K562 (cell line): ENCODE measurements at regions not wholly inside any gene's neighbourhood (a gene's known extent, or its start where the extent isn't known, plus 50 kb on each side); places are given as distances from the start of the nearest gene placed in this dataset.

Experiments used
- ATAC-seq: fragments of 200-7000 bp; cut with Tn5 transposase; 3 replicates; pipeline ENCODE4 v1.9.1; 2020; ENCODE audit warnings: moderate library complexity
- BruUV-seq: library from RNA; stranded (reverse); fragments of 400-500 nt; replicated peaks from 2 replicates; lab custom pipeline; 2021; lab: Mats Ljungman, UMichigan
- CTCF ChIA-PET: fragments of 300-600 bp; formaldehyde crosslinking; extraction: SDS; loops from one replicate; lab custom pipeline; 2021; ENCODE audit warnings: low intra/inter-chr PET ratio; lab: Yijun Ruan, JAX
- POLR2A ChIA-PET: fragments of 300-600, 350-650 bp; sonication (Branson Sonifier 250); formaldehyde crosslinking; extraction: SDS; loops from one replicate; lab custom pipeline; 2021; ENCODE audit warnings: antibody characterized with exemption, inconsistent platforms; lab: Yijun Ruan, JAX
- DNase-seq, 4 experiments: peaks; one replicate each; pipeline versions ENCODE4 v3.0.0 to v3.0.0-alpha.2; 2011 to 2018; ENCODE audit warnings: low spot score in 3 of 4, mixed read lengths in 3 of 4; ENCODE audit errors: extremely low read depth in 1 of 4
- FAIRE-seq: peaks from 2 replicates; lab custom pipeline; 2011; peaks lifted over from hg19 to GRCh38; lab: Jason Lieb, UNC
- H2AFZ ChIP-seq: 2 replicates; pipeline ENCODE4 v1.6.0; 2011; ENCODE audit warnings: low read depth, low read length, control low read depth, inconsistent platforms
- H3K27ac ChIP-seq: fragments of 200-600 bp; 3 replicates; pipeline ENCODE4 v1.8.0; 2011; ENCODE audit warnings: low read depth, mild to moderate bottlenecking, control low read depth, inconsistent platforms, low read length, moderate library complexity, mixed read lengths; ENCODE audit errors: extremely low read depth
- H3K27me3 ChIP-seq, 2 experiments: fragments of 300-600 bp in 1 of 2; 2 replicates in 1 of 2; 3 replicates in 1 of 2; pipeline versions ENCODE4 v1.6.0 to v1.8.0; 2011; ENCODE audit warnings: inconsistent platforms in 2 of 2, low read length in 2 of 2, mild to moderate bottlenecking in 1 of 2, mixed read lengths in 1 of 2, moderate library complexity in 1 of 2; ENCODE audit not compliant: control insufficient read depth in 2 of 2, insufficient read depth in 2 of 2
- H3K36me3 ChIP-seq: fragments of 300-600 bp; 3 replicates; pipeline ENCODE4 v1.8.0; 2011; ENCODE audit warnings: mild to moderate bottlenecking, low read length, inconsistent platforms; ENCODE audit not compliant: control insufficient read depth, insufficient read depth
- H3K4me1 ChIP-seq, 2 experiments: fragments of 200-600 bp in 1 of 2; replicated peaks in 1 of 2; 2 replicates in 1 of 2; 3 replicates in 1 of 2; pipeline versions ENCODE4 v1.5.1 to v1.8.0; 2011; ENCODE audit warnings: inconsistent platforms in 2 of 2, low read length in 2 of 2, mild to moderate bottlenecking in 1 of 2, mixed read lengths in 1 of 2, moderate library complexity in 1 of 2; ENCODE audit not compliant: control insufficient read depth in 2 of 2, insufficient read depth in 2 of 2
- H3K4me2 ChIP-seq: 2 replicates; pipeline ENCODE4 v1.6.1; 2011; ENCODE audit warnings: low read length, control low read depth, inconsistent platforms, mixed read lengths; ENCODE audit not compliant: insufficient read depth
- H3K4me3 ChIP-seq: fragments of 200-600 bp; sonication (generic), shearing (Covaris generic); 2 replicates; pipeline ENCODE4 v1.5.1; 2016; ENCODE audit warnings: control low read depth, inconsistent platforms
- H3K79me2 ChIP-seq: fragments of 200-600 bp; 3 replicates; pipeline ENCODE4 v1.8.0; 2011; ENCODE audit warnings: low read length, inconsistent platforms; ENCODE audit not compliant: control insufficient read depth, insufficient read depth
- H3K9ac ChIP-seq, 2 experiments: 2 replicates each; pipeline versions ENCODE4 v1.6.0 to v1.6.1; 2011; ENCODE audit warnings: low read depth in 2 of 2, low read length in 2 of 2, control low read depth in 1 of 2, inconsistent platforms in 1 of 2, mild to moderate bottlenecking in 1 of 2, mixed read lengths in 1 of 2; ENCODE audit not compliant: insufficient read depth in 1 of 2
- H3K9me1 ChIP-seq: one replicate; pipeline ENCODE4 v1.6.0; 2011; ENCODE audit warnings: inconsistent platforms, mild to moderate bottlenecking, low read length, moderate library complexity; ENCODE audit not compliant: control insufficient read depth, insufficient read depth
- H3K9me3 ChIP-seq: replicated peaks from 2 replicates; pipeline ENCODE4 v1.5.1; 2011; ENCODE audit warnings: low read depth, low read length, inconsistent platforms; ENCODE audit not compliant: control insufficient read depth, insufficient read depth
- H4K20me1 ChIP-seq: replicated peaks from 2 replicates; pipeline ENCODE4 v1.6.1; 2011; ENCODE audit warnings: low read length, inconsistent platforms, mixed read lengths; ENCODE audit not compliant: control insufficient read depth, insufficient read depth
- CEBPB ChIP-seq: fragments of 450-650 bp; IDR thresholded peaks from 2 replicates; pipeline ENCODE4 v1.6.1; 2016; ENCODE audit warnings: missing genetic modification characterization, missing compliant biosample characterization
- FOXP4 ChIP-seq: sonication (generic); formaldehyde crosslinking; IDR thresholded peaks from 2 replicates; pipeline ENCODE4 v1.8.0; 2022; ENCODE audit warnings: mild to moderate bottlenecking, missing genetic modification reagents, borderline replicate concordance
- HNRNPL ChIP-seq: fragments of 200-400 bp; formaldehyde crosslinking; IDR thresholded peaks from 2 replicates; pipeline ENCODE4 v1.6.1; 2017; ENCODE audit warnings: low read depth, mild to moderate bottlenecking, low read length
- RFX1 ChIP-seq: fragments of 450-650 bp; IDR thresholded peaks from 2 replicates; pipeline ENCODE4 v1.6.1; 2016; ENCODE audit warnings: mild to moderate bottlenecking, moderate library complexity
- SIRT6 ChIP-seq: IDR thresholded peaks from one replicate; pipeline ENCODE4 v1.6.1; 2012; ENCODE audit warnings: low read depth, mild to moderate bottlenecking, control low read depth, inconsistent platforms, low read length, moderate library complexity
- TEAD4 ChIP-seq, 2 experiments: sonication (generic) in 1 of 2; formaldehyde crosslinking in 1 of 2; IDR thresholded peaks; 2 replicates each; pipeline versions ENCODE4 v1.6.1 to v1.8.0; 2012 to 2022; ENCODE audit warnings: borderline replicate concordance in 1 of 2, inconsistent platforms in 1 of 2, low read length in 1 of 2, mild to moderate bottlenecking in 1 of 2, missing genetic modification reagents in 1 of 2
- ZNF146 ChIP-seq: IDR thresholded peaks from one replicate; pipeline ENCODE4 v1.6.1; 2018; ENCODE audit warnings: missing compliant biosample characterization; ENCODE audit not compliant: unreplicated experiment
- WGBS: fragments of 100-300 bp; shearing (Covaris generic); methylation state at CpG from one replicate; pipeline ENCODE4 v1.1.6; 2016; ENCODE audit warnings: low coverage, mixed read lengths; ENCODE audit not compliant: insufficient coverage; ENCODE audit errors: missing lambda C conversion rate; 5-methylcytosine and 5-hydroxymethylcytosine counted together
- in situ Hi-C: fragments of 300-500 bp; cut with MboI; formaldehyde crosslinking; loops from 4 replicates; pipeline ENCODE4 v1.15.0; 2018; ENCODE audit warnings: inconsistent platforms, mixed read lengths
- intact Hi-C: fragments of 100-400 bp; cut with micrococcal nuclease; formaldehyde crosslinking; loops from 2 replicates; pipeline ENCODE4 v1.14.2; 2022

- H3K9ac ChIP-seq, result no peak overlapping the region
- H3K27ac ChIP-seq, result no peak overlapping the region
- no peaks in the 10 kb centered on the region for H3K4me1 ChIP-seq
- TF ChIP-seq CEBPB (tag), result no peak
- TF ChIP-seq HNRNPL, result no peak
- no peak for TF ChIP-seq RFX1
- no peak for TF ChIP-seq ZNF146 (CRISPR knock-in tag)
- TF ChIP-seq SIRT6, result no peak
- TF ChIP-seq TEAD4 (IDR thresholded peaks at IDR 0.05; ENCODE audit: low read length), result no peak
- no peak for TF ChIP-seq TEAD4 (CRISPR knock-in tag; IDR thresholded peaks at IDR 0.05; ENCODE audit: borderline replicate concordance)
- TF ChIP-seq FOXP4 (CRISPR knock-in tag), result no peak
- ATAC-seq, result no peak
- peaks cover 12 to 17% of the 10 kb centered on the region in 2 experiments; a peak in 4 of 5 replicates for H3K27me3 ChIP-seq
- BruUV-seq, result no TSS peak
- DNase-seq, result no peak
- 0% methylated on average over 1 of the region's 1 CpG for WGBS
- H3K4me3 ChIP-seq, result no peak overlapping the region
- ChIA-PET CTCF (interaction anchor here (0.7 kb wide), 1 partner anchor 1293 kb away, joined by 3 read pairs; no protein-coding TSS in a partner anchor), POLR2A (no interaction called here)
- H3K9me1 ChIP-seq, result no peaks in the 10 kb centered on the region
- intact Hi-C loops, result no loop called here
- no peaks in the 10 kb centered on the region for H4K20me1 ChIP-seq
- no peaks in the 10 kb centered on the region for H3K36me3 ChIP-seq
- H3K9me3 ChIP-seq, result no peaks in the 10 kb centered on the region
- H3K79me2 ChIP-seq, result no peaks in the 10 kb centered on the region
- no peak for FAIRE-seq
- in situ Hi-C loops, result no loop called here
- no peak overlapping the region for H3K4me2 ChIP-seq
- H2AFZ ChIP-seq, result no peak overlapping the region
Observed at GRCh38 chr3:43915546-43915945, 224.8 kb downstream of the ABHD5 start.
